ENCODE measurements at regions not wholly inside any gene's neighbourhood (a gene's known extent, or its start where the extent isn't known, plus 50 kb on each side); places are given as distances from the start of the nearest gene placed in this dataset.

GRCh38 chr2:3899536-3900155, 196.3 kb downstream of the DCDC2C start:
- TF ChIP-seq SIN3A (IDR thresholded peaks at IDR 0.05; ENCODE audit: borderline replicate concordance, insufficient read depth, low read length) = no peak
- TF ChIP-seq TAF1 (IDR thresholded peaks at IDR 0.05; ENCODE audit: borderline replicate concordance, insufficient read depth, low read length) = no peak
- TF ChIP-seq POLR2AphosphoS5 (IDR thresholded peaks at IDR 0.05; ENCODE audit: low read depth, low read length) = no peak
- TF ChIP-seq FOXP2 (optimal IDR thresholded peaks at IDR 0.05; ENCODE audit: borderline replicate concordance, extremely low read depth, extremely low read length, insufficient read depth) = no peak
- TF ChIP-seq REST (IDR thresholded peaks at IDR 0.05; ENCODE audit: insufficient read depth in 1 of 2, low read depth in 2 of 2, low read length in 2 of 2) = no peak

- no peak for TF ChIP-seq REST (IDR thresholded peaks at IDR 0.05; ENCODE audit: insufficient read depth in 1 of 2, low read depth in 2 of 2, low read length in 2 of 2)
Measured at GRCh38 chr2:3902131-3902530, 198.8 kb downstream of the DCDC2C start.

- no peak for TF ChIP-seq REST (IDR thresholded peaks at IDR 0.05; ENCODE audit: insufficient read depth in 1 of 2, low read depth in 2 of 2, low read length in 2 of 2)
- TF ChIP-seq POLR2AphosphoS5 (IDR thresholded peaks at IDR 0.05; ENCODE audit: low read depth, low read length) = no peak
- TF ChIP-seq TAF1 (IDR thresholded peaks at IDR 0.05; ENCODE audit: borderline replicate concordance, insufficient read depth, low read length) = no peak
- TF ChIP-seq FOXP2 (optimal IDR thresholded peaks at IDR 0.05; ENCODE audit: borderline replicate concordance, extremely low read depth, extremely low read length, insufficient read depth) = no peak
- no peak for TF ChIP-seq SIN3A (IDR thresholded peaks at IDR 0.05; ENCODE audit: borderline replicate concordance, insufficient read depth, low read length)
Measured at GRCh38 chr2:3904061-3904460, 200.7 kb downstream of the DCDC2C start.

GRCh38 chr2:3911882-3912455, 208.6 kb downstream of the DCDC2C start:
- TF ChIP-seq TAF1 (IDR thresholded peaks at IDR 0.05; ENCODE audit: borderline replicate concordance, insufficient read depth, low read length) = no peak
- TF ChIP-seq FOXP2 (optimal IDR thresholded peaks at IDR 0.05; ENCODE audit: borderline replicate concordance, extremely low read depth, extremely low read length, insufficient read depth) = no peak
- no peak for TF ChIP-seq REST (IDR thresholded peaks at IDR 0.05; ENCODE audit: insufficient read depth in 1 of 2, low read depth in 2 of 2, low read length in 2 of 2)
- TF ChIP-seq SIN3A (IDR thresholded peaks at IDR 0.05; ENCODE audit: borderline replicate concordance, insufficient read depth, low read length) = no peak
- no peak for TF ChIP-seq POLR2AphosphoS5 (IDR thresholded peaks at IDR 0.05; ENCODE audit: low read depth, low read length)

GRCh38 chr2:3913166-3913565, 209.8 kb downstream of the DCDC2C start:
- TF ChIP-seq REST (IDR thresholded peaks at IDR 0.05; ENCODE audit: insufficient read depth in 1 of 2, low read depth in 2 of 2, low read length in 2 of 2) (no peak), FOXP2 (optimal IDR thresholded peaks at IDR 0.05; ENCODE audit: borderline replicate concordance, extremely low read depth, extremely low read length, insufficient read depth) (no peak), POLR2AphosphoS5 (IDR thresholded peaks at IDR 0.05; ENCODE audit: low read depth, low read length) (no peak), TAF1 (IDR thresholded peaks at IDR 0.05; ENCODE audit: borderline replicate concordance, insufficient read depth, low read length) (no peak), SIN3A (IDR thresholded peaks at IDR 0.05; ENCODE audit: borderline replicate concordance, insufficient read depth, low read length) (no peak)
